GM18868 (cell line): ENCODE measurements at regions not wholly inside any gene's neighbourhood (a gene's known extent, or its start where the extent isn't known, plus 50 kb on each side); places are given as distances from the start of the nearest gene placed in this dataset.

Source experiments
- ATAC-seq: cut with Tn5 transposase; IDR thresholded peaks from one replicate; pipeline ENCODE4 v1.9.1; 2021; ENCODE audit warnings: mild to moderate bottlenecking, moderate library complexity; ENCODE audit not compliant: unreplicated experiment

DNA sequence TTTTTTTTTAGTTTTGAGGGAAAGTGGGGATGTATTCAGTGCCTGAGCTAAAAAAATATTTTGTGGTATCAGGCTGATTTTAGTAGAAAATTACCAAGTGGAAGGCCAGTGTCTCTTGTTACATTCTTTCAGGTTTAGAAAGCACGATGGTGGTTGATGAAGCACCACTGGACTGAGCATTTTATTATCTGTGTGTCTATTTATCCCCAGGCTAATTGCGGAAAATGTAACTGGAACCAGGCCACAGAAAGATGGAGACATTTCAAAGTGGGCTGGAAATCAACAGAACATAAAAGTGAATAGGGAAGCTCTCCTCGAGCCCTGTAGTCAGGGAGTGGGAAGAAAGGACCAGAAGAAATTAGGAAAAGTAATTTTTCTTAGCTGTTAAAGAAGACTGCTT lies 261.0 kb downstream of the STK31 start:
- ATAC-seq: no peak

GRCh38 chr7:23972057-23972456 lies 262.0 kb downstream of the STK31 start:
- ATAC-seq: no peak

DNA sequence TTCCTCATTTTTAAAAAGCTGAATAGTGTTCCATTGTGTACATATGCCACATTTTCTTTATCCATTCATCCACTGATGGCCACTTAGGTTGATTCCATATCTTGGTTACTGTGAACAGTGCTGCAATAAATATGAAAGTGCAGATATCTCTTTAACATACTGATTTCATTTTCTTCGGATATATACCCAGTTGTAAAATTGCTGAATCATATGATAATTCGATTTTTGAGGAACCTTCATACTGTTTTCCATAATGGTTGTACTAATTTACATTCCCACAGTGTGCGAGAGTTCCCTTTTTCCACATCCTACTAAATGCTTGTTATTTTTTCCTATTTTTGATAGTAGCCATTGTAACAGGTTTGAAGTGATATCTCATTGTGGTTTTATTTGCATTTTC lies 263.2 kb downstream of the STK31 start:
- ATAC-seq: no peak

DNA sequence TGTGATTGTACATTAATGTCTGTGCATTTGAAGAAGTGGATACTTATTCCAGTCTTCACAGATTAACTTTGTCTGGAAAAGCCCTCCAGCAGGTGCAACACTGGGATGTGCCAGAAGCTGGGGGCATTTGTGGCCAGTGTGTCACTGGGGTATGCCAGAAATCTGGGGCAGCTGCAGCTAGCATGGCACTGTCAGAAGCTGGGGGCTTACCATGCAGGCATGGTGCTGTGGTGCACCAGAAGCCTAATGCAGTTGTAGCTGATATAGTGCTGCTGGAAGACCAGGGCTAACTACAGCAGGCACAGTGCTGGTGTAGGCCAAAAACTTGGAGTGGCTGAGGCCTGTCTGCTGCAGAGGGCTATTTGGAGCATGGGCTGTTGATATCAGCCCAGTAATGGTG lies 270.1 kb downstream of the STK31 start:
- no peak for ATAC-seq

DNA sequence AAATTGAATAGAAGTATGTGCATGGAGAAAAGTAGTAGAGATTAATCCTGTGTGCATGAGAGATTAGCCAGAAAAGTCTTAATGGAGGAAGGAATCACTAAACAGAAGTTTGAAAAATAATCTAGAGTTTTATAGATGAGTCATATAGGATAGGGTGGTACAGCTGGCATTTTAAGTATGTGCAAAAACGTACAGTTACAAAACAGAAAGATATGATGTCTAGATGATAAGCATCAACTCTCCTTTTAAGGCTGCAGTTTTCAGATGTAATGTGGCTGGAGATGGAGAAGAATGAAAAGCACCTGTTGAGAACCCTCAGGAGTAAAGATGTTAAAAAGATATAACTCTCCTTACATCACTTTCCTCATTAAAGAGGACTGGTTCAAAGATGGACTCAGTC lies 271.3 kb downstream of the STK31 start:
- no peak for ATAC-seq

- no peak for ATAC-seq
These were observed 271.7 kb downstream of the STK31 start for GRCh38 chr7:23981758-23982157.

- ATAC-seq: no peak
These were observed 278.5 kb upstream of the NPY start for GRCh38 chr7:24005517-24005916.

DNA sequence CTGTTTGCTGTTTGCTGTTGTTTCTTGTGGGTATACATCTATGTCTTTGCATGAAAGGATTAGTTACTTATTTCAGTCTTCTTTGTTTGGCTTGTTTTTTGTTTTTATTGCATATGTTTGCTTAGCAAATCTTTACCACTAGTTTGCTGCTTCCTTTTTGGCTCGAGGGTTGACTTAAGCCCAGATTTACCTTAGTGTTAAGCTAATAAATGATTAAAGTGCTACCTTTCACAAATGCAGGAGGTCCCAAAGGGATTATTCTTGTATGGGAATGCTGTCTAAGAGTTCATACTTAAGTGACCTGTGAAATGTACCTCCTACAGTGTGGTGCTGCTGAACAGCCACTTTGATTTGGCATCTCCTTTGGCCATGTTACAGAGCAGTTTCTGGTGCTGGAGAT lies 273.5 kb upstream of the NPY start:
- no peak for ATAC-seq

- ATAC-seq: peak; percentile 43
These were observed 266.5 kb upstream of the NPY start for GRCh38 chr7:24017519-24017918.

DNA sequence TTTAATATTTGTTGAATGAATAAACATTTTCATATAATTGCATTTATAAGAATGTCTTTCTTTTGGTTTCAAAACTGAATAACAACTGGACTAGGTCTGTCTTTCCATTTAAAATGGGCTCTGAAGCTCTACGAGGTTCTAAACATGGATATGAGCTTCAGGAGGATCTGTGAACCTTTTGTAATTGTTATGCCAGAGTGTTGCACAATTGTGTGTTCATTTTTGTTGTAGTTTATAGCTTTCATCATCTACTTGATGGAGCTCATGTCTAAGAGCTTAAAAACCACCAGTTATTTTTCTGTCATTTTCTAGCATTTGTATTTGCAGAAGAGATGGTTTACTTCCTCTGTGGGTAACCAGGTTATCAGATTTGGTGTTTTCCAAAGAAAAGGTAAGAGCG lies 265.7 kb upstream of the NPY start:
- ATAC-seq: no peak

- ATAC-seq: no peak
These were observed 264.1 kb upstream of the NPY start for GRCh38 chr7:24019841-24020240.

- ATAC-seq: peak; percentile 65
These were observed 259.5 kb upstream of the NPY start for GRCh38 chr7:24024276-24025068.

- ATAC-seq: peak; percentile 77
These were observed 258.9 kb upstream of the NPY start for GRCh38 chr7:24025094-24025493.

GRCh38 chr7:24025765-24026164 lies 258.2 kb upstream of the NPY start:
- no peak for ATAC-seq

GRCh38 chr7:24026351-24026750 lies 257.6 kb upstream of the NPY start:
- ATAC-seq: no peak

DNA sequence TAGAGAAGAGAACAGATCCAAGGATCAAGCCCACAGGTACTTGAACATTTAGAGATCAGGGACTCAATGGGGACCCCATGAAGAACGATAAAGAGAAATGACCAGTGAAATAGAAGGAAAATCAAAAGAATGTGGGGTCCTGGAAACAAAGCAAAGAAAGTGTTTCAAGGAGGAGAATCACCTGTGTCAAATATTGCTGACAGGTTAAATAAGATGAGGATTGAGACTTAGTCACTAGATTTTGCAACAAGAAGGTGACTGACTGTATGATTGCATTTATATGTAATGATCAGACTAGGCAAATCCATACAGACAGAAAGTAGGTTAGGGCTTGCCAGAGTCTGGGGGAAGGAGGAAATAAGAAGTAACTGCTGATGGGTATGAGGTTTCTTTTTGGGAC lies 254.9 kb upstream of the NPY start:
- no peak for ATAC-seq

GRCh38 chr7:24034251-24034650 lies 249.7 kb upstream of the NPY start:
- ATAC-seq: no peak

GRCh38 chr7:24035366-24036032 lies 248.5 kb upstream of the NPY start:
- peak; percentile 10 for ATAC-seq

DNA sequence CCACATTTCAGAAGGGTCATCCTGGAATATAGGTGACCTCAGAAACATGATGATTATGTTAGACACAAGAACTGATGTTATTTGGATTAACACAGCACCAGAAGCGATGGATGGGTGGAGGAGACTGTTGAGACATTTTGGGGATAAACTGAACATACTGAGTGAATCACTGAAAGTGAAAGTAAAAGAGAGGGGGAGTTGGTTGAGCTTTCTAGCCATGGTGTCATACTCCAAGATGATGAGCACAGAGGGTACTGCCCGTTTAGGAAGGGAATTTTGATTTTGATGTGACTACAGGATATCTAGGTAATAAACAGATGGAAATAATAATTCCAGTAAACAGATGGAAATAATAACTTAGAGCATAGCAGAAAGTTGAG lies 248.0 kb upstream of the NPY start:
- ATAC-seq: peak; percentile 67

- ATAC-seq: no peak
These were observed 245.0 kb upstream of the NPY start for GRCh38 chr7:24038993-24039392.

DNA sequence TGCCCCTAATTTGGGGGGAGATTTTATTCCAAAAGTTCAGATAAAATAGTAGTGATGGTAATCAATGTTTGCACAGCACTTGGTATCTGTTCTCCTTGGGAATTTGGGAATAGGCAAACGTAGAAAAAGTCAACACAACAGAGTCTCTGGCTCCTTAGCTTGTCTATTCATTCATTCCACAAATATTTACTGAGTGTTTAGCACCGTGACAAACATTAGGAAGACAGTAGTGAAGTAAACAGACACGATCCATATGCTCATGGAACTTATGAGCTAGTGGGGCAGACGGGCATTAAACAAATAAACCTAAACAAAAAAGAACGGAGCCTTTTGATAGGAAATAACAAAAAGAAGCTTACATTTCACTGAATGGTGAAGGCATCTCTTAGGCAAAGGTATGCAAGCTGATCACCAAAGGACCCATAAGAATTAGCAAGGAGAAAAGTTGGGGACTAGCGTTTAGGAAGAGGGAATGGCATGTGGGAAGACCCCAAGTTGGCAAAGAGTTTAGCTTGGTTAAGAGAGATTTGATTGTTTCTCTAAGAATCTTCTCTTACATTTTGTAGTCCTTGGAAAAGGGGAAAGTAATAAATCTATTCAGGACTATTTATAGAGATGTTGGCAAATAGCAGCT lies 243.9 kb upstream of the NPY start:
- ATAC-seq: no peak

GRCh38 chr7:24042028-24042427 lies 242.0 kb upstream of the NPY start:
- ATAC-seq: no peak
